Non-pigmented ciliary epithelial cell (primary cell): ENCODE measurements at regions not wholly inside any gene's neighbourhood (a gene's known extent, or its start where the extent isn't known, plus 50 kb on each side); places are given as distances from the start of the nearest gene placed in this dataset.

ENCODE experiments used
- DNase-seq: peaks from one replicate; pipeline ENCODE4 v3.0.0-alpha.2; 2010; ENCODE audit warnings: low read depth

GRCh38 chr2:38509947-38510326 lies 92.8 kb downstream of the HNRNPLL start:
- DNase-seq = no peak

GRCh38 chr2:38509314-38509946 lies 93.3 kb downstream of the HNRNPLL start:
- DNase-seq = peak; percentile 28

GRCh38 chr2:38508311-38509039 lies 94.3 kb downstream of the HNRNPLL start:
- peak; percentile 38 for DNase-seq

- DNase-seq = no peak
Observed at GRCh38 chr2:38507712-38508111, 95.0 kb downstream of the HNRNPLL start.

GRCh38 chr2:38505779-38506178 lies 96.9 kb downstream of the HNRNPLL start:
- peak; percentile 34 for DNase-seq

GRCh38 chr2:38504169-38504568 lies 98.6 kb downstream of the HNRNPLL start:
- no peak for DNase-seq

GRCh38 chr2:38502107-38502506 lies 100.6 kb downstream of the HNRNPLL start:
- DNase-seq = no peak

GRCh38 chr2:38500283-38500634 lies 102.5 kb downstream of the HNRNPLL start:
- no peak for DNase-seq

GRCh38 chr2:38499548-38500282 lies 103.0 kb downstream of the HNRNPLL start:
- DNase-seq = no peak

- no peak for DNase-seq
Observed at GRCh38 chr2:38498045-38498481, 104.7 kb downstream of the HNRNPLL start.

GRCh38 chr2:38497670-38498037 lies 105.1 kb downstream of the HNRNPLL start:
- DNase-seq = no peak

GRCh38 chr2:38496927-38497669 lies 105.6 kb downstream of the HNRNPLL start:
- no peak for DNase-seq

GRCh38 chr2:38495880-38496279 lies 106.8 kb downstream of the HNRNPLL start:
- DNase-seq = no peak

- DNase-seq = no peak
Observed at GRCh38 chr2:38494394-38494793, 108.3 kb downstream of the HNRNPLL start.

GRCh38 chr2:38492042-38492615 lies 110.6 kb downstream of the HNRNPLL start:
- no peak for DNase-seq

- DNase-seq = no peak
Observed at GRCh38 chr2:38491436-38491835, 111.3 kb downstream of the HNRNPLL start.

GRCh38 chr2:38489846-38490245 lies 112.8 kb upstream of the ATL2 start:
- no peak for DNase-seq

- no peak for DNase-seq
Observed at GRCh38 chr2:38487852-38488251, 110.8 kb upstream of the ATL2 start.

- no peak for DNase-seq
Observed at GRCh38 chr2:38486213-38487026, 109.3 kb upstream of the ATL2 start.

- DNase-seq = no peak
Observed at GRCh38 chr2:38485734-38486133, 108.7 kb upstream of the ATL2 start.

- no peak for DNase-seq
Observed at GRCh38 chr2:38484957-38485356, 107.9 kb upstream of the ATL2 start.
